ENCODE measurements at regions not wholly inside any gene's neighbourhood (a gene's known extent, or its start where the extent isn't known, plus 50 kb on each side); places are given as distances from the start of the nearest gene placed in this dataset.

GRCh38 chr18:38886235-38886634 is 1320.6 kb upstream of the CELF4 start:
- Histone ChIP-seq H3K79me2 (ENCODE audit: insufficient read depth, low read depth, low read length) (no peaks in the 10 kb centered on the region), H2AFZ (ENCODE audit: low read length) (no peak overlapping the region), H4K20me1 (ENCODE audit: insufficient read depth, low read length) (no peaks in the 10 kb centered on the region), H3K4me2 (ENCODE audit: low read length) (no peak overlapping the region), H3K9me3 (ENCODE audit: low read length) (no peaks in the 10 kb centered on the region), H3K36me3 (ENCODE audit: insufficient read depth, low read length) (no peaks in the 10 kb centered on the region), H3K4me1 (ENCODE audit: insufficient read depth, low read length, poor library complexity, severe bottlenecking) (no peaks in the 10 kb centered on the region), H3K4me3 (ENCODE audit: low read depth, low read length, poor library complexity, severe bottlenecking) (no peak overlapping the region), H3K9me2 (ENCODE audit: insufficient read depth, low read length) (no peaks in the 10 kb centered on the region), H3K27ac (ENCODE audit: low read depth, low read length, poor library complexity, severe bottlenecking) (no peak overlapping the region)
- ChIA-PET POLR2A (no interaction called here), CTCF (ENCODE audit: unreplicated experiment) (no interaction called here)
- DNase-seq (ENCODE audit: low spot score): no peak
- intact Hi-C loops (cut with micrococcal nuclease; ENCODE audit: unreplicated experiment): no loop called here
- no TSS peak for BruUV-seq (replicated peaks)
- TF ChIP-seq CTCF (conservative IDR thresholded peaks at IDR 0.05; ENCODE audit: low read length) (no peak), EZH2phosphoT487 (IDR thresholded peaks at IDR 0.05; ENCODE audit: borderline replicate concordance, low read depth, low read length) (no peak)

- H3K9me3 ChIP-seq (ENCODE audit: low read length): no peaks in the 10 kb centered on the region
- TF ChIP-seq CTCF (conservative IDR thresholded peaks at IDR 0.05; ENCODE audit: low read length): no peak
- TF ChIP-seq EZH2phosphoT487 (IDR thresholded peaks at IDR 0.05; ENCODE audit: borderline replicate concordance, low read depth, low read length): no peak
- no peak overlapping the region for H3K4me2 ChIP-seq (ENCODE audit: low read length)
- CTCF ChIA-PET (ENCODE audit: unreplicated experiment): no interaction called here
- no peak overlapping the region for H2AFZ ChIP-seq (ENCODE audit: low read length)
- H3K27ac ChIP-seq (ENCODE audit: low read depth, low read length, poor library complexity, severe bottlenecking): no peak overlapping the region
- no peak for DNase-seq (ENCODE audit: low spot score)
- BruUV-seq (replicated peaks): no TSS peak
- H3K4me1 ChIP-seq (ENCODE audit: insufficient read depth, low read length, poor library complexity, severe bottlenecking): no peaks in the 10 kb centered on the region
- POLR2A ChIA-PET: no interaction called here
- H3K9me2 ChIP-seq (ENCODE audit: insufficient read depth, low read length): no peaks in the 10 kb centered on the region
- no peak overlapping the region for H3K4me3 ChIP-seq (ENCODE audit: low read depth, low read length, poor library complexity, severe bottlenecking)
- H4K20me1 ChIP-seq (ENCODE audit: insufficient read depth, low read length): no peaks in the 10 kb centered on the region
- intact Hi-C loops (cut with micrococcal nuclease; ENCODE audit: unreplicated experiment): no loop called here
- no peaks in the 10 kb centered on the region for H3K36me3 ChIP-seq (ENCODE audit: insufficient read depth, low read length)
- no peaks in the 10 kb centered on the region for H3K79me2 ChIP-seq (ENCODE audit: insufficient read depth, low read depth, low read length)
Measured at GRCh38 chr18:38884050-38884449, 1318.5 kb upstream of the CELF4 start.

GRCh38 chr18:38883111-38883510 is 1317.5 kb upstream of the CELF4 start:
- H3K9me3 ChIP-seq (ENCODE audit: low read length): no peaks in the 10 kb centered on the region
- no peak overlapping the region for H3K4me3 ChIP-seq (ENCODE audit: low read depth, low read length, poor library complexity, severe bottlenecking)
- no peaks in the 10 kb centered on the region for H3K9me2 ChIP-seq (ENCODE audit: insufficient read depth, low read length)
- H3K27ac ChIP-seq (ENCODE audit: low read depth, low read length, poor library complexity, severe bottlenecking): no peak overlapping the region
- intact Hi-C loops (cut with micrococcal nuclease; ENCODE audit: unreplicated experiment): no loop called here
- POLR2A ChIA-PET: no interaction called here
- DNase-seq (ENCODE audit: low spot score): no peak
- H3K4me2 ChIP-seq (ENCODE audit: low read length): no peak overlapping the region
- no peaks in the 10 kb centered on the region for H3K4me1 ChIP-seq (ENCODE audit: insufficient read depth, low read length, poor library complexity, severe bottlenecking)
- H3K79me2 ChIP-seq (ENCODE audit: insufficient read depth, low read depth, low read length): no peaks in the 10 kb centered on the region
- H2AFZ ChIP-seq (ENCODE audit: low read length): no peak overlapping the region
- no peak for TF ChIP-seq EZH2phosphoT487 (IDR thresholded peaks at IDR 0.05; ENCODE audit: borderline replicate concordance, low read depth, low read length)
- TF ChIP-seq CTCF (conservative IDR thresholded peaks at IDR 0.05; ENCODE audit: low read length): no peak
- no peaks in the 10 kb centered on the region for H3K36me3 ChIP-seq (ENCODE audit: insufficient read depth, low read length)
- H4K20me1 ChIP-seq (ENCODE audit: insufficient read depth, low read length): no peaks in the 10 kb centered on the region
- CTCF ChIA-PET (ENCODE audit: unreplicated experiment): no interaction called here
- no TSS peak for BruUV-seq (replicated peaks)
